Stimulated activated CD8-positive, alpha-beta memory T cell treated with anti-CD3 and anti-CD28 coated beads, Interleukin-12 subunit alpha, Interleukin-12 subunit beta, amount 100 ng/mL, for 24 hours (primary cell): ENCODE measurements at regions not wholly inside any gene's neighbourhood (a gene's known extent, or its start where the extent isn't known, plus 50 kb on each side); places are given as distances from the start of the nearest gene placed in this dataset.

ENCODE experiments used
- DNase-seq: peaks from one replicate; pipeline ENCODE4 v3.0.0-alpha.2; 2020; ENCODE audit errors: extremely low read depth

DNA sequence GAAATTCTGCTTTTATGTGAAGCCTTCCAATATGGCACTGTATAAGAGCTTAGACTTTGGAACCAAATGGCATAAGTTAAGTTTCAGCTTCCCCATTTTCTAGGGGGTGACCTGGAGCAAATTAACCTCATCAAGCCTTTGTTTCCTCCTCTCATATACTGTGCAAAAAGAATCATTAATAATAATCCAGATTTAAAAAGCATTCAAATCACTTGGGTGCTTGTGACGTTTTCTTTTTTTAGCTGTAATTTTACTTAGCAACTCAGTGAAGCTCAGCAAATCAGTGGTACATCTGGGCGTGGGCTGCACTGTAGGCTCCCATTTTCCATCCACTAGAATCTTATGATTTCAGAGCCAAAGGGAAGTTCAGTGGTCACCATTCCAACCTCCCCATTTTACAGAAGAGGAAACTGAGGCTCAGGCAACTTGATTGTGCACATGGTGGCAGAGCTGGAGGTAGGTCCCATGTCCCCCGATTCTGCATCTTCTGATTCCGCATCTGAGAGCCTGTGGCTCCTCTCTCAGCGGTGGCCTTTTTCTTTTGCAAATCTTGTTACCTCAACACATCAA is 131.2 kb downstream of the SNAPC1 start:
- DNase-seq = no peak

DNA sequence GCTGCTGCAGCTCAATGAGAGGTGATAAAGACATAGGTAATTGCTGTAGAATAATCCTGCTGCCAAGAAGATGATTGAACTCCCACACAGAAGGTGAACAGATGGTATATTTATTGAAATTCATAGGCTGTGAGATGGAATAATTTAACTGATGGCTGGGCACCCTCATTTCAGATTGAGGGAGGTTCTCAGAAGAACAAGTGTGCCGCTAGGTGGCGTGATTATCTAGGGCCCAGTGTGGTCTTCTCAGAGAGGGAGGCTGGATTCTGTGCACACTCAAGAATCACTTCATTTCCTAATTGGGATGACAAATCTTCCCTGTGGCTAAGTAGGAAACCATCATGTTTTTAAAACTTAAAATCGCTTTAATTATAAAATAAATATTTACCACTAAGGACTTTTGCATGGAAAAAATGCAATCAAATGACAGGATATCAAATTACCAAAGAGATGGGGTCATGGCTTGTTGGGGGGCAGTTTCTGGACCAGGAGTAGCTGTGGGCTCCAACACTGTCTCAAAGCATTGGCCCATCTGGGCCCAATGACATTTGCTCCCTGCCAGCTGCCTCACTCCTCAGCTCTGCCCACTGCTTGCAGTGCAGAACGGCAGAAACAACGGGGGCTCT is 132.3 kb downstream of the SNAPC1 start:
- peak; percentile 16 for DNase-seq

DNA sequence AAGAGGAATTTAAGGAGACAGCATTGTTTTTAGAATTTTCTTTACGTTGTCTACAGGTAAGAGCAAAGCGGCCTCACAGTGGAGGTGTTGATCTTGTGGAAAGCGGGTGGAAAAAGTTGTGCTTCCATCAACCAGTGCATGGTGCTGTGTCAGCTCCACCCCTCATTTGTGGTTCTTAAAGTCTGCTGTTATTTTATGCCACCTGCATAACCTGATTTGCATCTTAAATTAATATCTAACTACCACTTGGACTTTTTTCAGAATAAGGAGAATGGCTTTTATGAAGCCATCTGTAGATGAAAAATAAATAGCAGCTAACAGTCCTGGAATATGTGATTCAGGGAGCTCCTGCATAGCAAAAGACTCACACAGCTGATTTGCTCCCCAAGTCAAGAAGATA is 135.1 kb downstream of the SNAPC1 start:
- DNase-seq = no peak

DNA sequence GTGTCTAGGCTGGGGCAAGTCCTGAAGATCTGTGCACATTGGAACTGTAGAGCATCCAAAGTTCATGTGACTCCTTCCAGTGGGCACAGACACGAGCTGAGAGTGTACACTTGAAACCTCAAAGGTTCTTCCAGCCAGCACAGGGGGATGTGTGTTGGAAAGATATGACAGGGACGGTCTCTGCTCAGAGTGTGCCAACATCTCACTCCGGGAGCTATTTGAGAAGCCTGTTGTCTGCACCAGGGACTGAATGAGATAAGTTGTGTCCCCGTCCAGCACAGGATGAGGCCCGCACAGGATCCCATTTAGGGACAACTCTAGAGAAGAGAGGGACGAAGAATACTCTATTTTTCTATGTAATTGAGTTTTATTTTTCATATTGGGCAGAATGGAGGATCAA is 136.3 kb downstream of the SNAPC1 start:
- no peak for DNase-seq

DNA sequence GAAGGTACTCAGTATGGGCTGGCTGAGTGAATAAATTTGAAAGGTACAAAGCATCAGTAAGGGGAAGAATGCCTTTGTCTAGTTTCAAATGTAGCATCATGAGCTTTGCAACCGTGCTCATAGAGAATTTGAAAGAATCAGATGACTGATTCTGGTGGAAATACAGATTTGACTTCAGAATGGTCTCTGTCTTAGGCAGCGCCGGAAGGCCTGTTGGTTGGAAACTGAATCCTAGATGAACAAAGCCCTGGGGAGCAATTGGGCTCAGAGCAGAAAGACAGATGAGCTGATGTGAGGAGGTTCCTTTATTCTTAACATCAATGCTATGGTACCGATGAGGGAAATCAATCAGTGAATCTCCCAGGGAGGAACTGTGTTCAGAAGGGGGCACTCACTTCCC is 137.3 kb downstream of the SNAPC1 start:
- no peak for DNase-seq

DNA sequence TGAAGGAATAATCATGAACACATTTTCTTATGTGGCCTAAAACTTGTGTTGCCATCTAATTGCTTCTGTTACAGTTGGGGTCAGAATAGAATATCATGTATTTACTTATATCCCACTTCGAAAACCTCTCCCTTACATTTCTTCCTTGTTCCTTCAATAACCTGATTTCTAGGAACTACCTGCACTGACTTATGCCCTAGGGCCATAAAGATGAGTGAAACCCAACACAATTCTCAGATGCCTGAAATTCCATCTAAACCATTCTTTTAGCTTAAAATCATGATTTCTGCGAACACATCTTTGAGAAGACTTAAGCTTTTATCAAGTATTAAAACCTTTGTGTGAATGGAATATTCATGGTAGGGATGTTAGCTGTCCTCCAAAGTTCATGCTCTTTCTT is 142.7 kb downstream of the SNAPC1 start:
- no peak for DNase-seq

DNA sequence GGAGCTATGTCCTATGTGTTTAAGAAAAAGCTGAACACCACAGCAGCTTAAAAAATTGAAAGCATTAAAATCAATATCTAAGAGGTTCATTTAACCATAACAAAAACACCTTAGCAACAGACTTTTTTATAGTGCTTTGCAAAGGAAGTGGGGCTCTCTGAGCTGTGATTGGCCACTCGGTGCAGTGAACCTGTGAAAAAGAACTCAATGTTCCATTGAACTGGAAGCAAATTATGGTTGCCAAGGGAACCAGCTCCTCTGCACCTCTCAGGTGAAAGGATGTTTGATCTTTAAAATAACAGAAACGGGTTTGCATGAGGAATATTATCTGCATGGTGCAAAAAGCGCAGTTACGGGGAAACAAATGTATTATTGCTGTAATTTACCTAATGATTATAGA is 149.4 kb downstream of the SNAPC1 start:
- DNase-seq = no peak

DNA sequence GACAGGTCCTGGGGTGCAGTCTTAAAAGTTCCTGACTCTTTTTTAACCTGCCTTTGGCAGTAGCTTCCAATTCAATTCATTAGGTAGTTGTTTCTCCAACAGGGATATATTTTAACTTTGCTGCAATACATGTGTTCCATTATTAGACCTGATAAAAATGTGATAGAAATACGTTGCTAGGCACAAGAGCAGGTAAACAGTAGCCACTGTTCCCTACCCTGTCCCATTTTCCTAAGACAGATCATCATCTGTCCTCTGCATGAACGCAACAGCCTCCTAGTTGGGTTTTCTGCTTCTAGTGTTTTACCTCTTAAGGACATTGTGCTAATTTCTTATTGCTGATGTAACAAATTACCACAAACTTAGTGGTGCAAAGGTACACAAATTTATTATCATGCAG is 156.8 kb downstream of the SNAPC1 start:
- no peak for DNase-seq

DNA sequence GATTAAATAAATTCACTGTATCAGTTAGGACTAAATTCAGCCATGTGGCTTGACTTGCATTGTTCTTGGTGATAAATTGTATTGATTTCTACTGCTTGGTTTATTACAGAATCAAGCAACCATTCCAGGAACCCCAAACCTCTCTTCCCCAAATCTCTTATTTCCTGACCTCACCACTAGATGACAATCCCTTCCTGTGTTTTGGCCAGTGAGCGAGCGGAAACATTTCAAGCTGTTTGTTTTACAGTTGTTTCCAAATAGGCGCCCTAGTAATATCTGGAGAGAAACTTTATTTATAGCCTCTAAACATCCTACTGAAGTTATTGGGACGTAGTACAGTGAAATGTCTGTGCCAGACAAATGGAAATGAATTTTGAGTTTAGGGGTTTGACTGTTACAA is 161.1 kb downstream of the SNAPC1 start:
- no peak for DNase-seq

DNA sequence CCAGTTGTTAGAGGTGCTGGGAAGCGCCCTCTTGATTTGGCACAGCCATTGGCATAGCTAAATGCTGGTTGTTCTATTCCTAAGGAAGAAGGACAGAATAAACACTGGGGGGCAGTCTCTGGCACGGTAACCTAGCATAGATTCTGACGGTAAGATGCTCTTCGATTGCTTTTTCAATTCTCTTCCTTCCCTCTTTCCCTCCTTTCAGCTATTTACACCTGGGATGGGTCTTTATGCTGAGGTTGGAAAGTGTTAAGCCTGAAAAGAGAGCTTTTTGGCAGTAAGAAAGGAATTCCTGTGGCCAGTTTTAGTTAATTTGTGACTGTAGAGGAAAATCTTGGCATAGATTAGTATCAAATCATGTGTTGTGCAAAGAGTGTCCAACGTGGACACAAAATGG is 162.8 kb downstream of the SNAPC1 start:
- DNase-seq = no peak

DNA sequence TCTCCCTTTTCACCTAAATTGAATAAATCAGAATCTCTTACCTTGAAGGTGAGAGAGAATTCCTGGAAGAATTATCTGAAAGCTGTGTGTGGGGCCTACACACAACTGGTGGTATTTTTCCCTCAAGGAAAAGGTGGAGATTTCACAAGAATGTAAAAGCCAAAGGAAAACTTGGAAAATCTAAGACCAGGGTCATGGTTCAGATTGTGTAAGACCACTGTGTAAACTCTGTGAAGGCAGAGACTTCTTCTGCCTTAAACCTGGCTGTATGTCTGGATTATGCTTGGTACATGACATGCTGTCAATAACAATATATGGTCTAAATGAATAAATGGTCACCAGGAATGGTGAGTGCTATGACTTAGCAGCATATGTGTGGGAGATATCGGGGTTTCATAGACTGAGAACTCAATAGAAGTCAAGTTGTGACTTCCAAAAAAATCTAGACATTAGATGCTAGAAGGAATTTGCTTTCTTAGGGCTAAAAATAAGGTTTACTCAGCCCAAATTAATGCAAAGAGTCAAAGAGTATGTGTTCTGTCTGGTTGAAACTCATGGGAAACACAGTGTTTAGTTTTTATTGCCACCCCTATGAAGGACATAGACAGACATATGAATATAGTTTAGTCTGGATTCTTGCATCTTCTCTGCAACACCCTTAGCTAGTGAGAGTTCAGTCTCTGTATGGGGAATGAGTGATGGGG is 163.7 kb downstream of the SNAPC1 start:
- no peak for DNase-seq

DNA sequence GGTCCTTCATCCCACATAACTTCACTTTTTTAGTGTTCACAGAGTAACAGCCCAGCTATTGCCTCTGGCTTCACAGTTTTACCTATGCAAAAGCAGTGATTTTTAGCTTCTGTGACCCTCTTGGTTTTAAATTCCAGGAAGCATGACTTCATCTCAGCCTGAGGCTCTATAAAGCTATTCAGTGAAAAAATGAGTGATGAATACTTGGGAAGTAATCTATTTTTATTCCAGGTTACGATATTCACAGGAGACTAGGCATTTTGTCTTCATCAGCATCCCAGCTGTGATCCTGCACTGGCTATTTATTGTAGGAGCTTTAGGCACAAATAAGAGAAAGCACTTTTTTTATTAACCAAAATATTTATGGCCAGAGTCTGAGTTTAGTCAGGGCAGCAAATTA is 164.8 kb downstream of the SNAPC1 start:
- DNase-seq = no peak

DNA sequence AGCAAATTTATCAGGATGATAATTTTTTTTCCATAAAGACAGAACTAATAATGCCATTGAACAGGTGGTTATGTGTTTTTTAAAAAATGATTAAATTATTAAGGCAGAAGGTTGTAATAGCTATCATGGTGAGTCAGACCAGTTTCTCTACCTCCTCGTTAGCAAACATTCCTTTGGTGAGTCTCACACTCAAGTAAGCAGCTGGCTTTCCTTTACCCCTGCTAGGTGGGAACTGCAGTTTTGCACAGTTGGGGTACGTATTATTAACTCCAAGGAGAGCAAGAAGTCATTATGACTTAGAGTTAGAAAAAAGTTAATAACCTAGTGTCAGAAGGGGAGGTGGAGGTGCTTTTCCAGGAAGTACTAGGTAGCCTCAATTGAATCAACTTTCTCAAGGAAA is 165.3 kb downstream of the SNAPC1 start:
- no peak for DNase-seq

DNA sequence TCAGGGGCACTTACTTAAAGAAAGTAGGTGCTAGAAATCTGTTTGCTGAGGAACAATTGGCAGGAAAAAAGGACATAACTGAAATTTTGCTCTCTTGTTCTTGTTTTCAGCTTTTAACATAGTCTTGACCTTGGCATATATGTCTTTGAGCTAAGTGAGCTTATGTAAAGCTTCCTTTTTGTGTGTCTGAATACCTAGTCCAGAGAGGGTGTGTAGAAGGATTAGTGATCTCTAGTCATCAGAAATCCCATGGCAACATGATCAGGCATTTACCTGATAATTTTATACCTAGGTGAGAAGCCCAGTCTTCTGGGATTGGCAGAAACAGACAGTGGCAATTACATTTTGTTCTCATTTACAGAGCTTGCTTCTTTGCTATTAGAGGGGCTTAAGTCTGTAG is 166.1 kb downstream of the SNAPC1 start:
- DNase-seq = no peak

DNA sequence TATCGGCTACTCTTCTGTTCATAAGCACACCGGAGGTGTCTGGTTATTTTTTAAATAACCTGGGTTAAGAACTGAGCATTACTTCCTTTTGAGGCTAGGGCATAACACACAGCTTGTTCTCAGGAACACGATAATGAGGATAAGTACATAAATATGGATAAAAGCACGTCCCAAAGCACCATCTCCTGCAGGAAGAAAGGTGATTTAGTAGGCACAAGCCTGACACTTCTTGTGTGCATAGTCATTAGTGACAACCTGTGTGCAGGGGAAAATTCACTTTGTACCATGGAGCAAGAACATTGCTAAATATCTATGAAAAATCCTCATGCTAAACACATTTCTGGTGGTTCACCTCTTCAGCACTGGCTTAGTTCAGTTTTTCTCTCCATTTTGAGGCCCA is 166.5 kb downstream of the SNAPC1 start:
- no peak for DNase-seq

DNA sequence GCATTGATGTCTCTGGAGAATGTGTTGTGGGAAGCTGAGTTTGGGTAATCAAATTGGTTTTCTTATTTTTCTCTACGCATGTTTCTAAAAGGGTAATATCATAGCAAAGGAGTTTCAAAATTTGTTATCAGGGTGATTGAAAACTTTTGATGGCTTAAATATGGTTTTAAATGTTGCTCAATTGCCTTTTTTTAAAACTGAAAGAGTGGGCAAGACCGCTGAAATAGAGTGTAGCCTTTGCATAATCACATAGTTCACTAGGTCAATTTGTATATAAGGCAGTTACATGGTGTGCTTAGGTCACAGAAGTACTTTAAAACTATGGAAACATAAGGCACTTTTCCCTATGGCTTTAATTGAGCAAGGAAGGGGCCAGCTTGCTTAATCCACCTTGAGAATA is 167.4 kb downstream of the SNAPC1 start:
- no peak for DNase-seq

DNA sequence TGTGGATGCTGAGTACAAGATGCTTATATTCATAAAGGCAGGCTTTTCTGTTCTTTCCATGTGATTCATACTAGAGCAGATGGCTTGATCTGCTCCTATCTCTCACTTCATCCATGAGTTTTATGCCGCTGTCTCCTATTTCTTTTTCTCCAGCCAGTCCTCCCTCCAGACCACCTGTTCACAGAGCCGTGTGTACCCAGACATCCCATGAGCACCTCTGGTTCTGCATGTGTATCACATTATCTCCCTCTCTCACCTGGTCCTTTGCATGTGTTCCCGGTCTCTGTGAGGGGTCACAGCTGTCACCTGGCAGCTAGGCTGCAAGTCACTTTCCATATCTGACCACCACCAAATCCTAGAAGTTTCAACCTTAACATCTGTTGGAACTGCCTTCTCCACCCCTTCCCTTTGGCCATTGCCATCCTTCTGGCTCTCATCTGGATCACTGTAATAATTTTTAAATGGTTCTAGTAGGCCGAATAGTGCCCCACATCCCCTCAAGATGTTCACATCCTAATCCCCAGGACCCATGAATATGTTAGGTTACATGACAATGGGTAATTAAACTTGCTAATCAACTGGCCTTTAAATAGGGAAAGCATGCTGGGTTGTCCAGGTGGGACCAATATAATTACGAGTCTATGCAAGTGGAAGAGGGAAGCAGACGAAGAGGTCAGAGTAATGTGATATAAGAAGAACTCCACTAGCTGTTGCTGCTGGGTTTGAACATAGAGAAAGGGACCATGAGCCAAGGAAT is 168.1 kb downstream of the SNAPC1 start:
- DNase-seq = no peak

DNA sequence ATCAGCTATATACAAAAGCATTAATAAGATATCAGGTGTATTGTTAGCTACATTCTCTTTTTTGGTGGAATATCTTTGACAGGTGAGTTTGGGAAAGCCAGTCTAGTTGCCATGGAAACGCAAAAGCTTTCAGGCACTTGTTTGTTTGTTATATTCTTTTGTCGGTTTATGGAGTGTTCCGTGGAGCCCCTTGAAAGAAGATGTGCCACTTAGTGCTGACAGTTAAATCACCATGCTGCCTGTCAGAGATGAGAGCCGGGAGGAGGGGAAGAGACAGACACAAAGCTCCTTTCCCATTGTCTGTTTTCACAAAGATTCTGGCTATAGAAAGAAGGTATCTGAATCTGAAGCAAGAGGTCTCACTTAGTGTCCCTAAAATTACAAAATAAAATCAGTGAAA is 170.8 kb downstream of the SNAPC1 start:
- DNase-seq = no peak

DNA sequence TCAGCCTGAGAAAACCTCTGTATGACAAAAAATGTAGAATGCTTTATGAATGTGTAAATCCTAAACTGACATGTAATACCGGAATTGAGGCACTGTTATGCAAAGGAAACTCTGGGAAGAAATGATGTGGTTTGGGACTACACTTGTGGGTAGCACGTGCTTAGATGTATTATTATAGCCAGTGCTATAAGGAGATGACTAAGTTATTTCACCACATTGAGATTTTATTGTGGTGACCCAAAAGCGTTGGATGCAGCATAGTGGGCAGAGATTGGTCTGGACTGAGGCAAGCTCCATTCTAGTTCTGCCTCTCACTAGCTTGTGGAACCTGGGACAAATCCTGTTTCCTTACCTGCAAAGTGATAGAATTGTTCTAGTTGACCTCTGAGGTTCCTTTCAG is 172.2 kb downstream of the SNAPC1 start:
- no peak for DNase-seq

DNA sequence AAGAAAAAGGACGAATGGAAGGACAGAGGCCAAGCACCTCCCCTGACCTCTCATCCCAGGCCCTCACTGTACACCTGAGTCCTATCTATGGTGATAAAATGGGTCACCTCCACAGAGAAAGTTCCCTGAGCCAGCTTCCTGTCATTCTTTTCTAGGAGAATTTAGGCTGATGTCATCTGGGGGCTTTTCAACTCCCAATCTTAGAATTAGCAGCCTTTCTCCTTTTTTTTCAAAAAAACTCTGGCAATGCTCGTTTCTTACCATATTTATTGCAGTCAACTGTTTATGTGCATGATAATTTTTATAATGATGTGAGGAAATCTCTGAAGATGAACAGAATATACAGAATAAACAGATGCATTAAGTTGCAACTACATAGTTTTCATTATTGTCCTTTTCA is 177.6 kb downstream of the SNAPC1 start:
- no peak for DNase-seq

DNA sequence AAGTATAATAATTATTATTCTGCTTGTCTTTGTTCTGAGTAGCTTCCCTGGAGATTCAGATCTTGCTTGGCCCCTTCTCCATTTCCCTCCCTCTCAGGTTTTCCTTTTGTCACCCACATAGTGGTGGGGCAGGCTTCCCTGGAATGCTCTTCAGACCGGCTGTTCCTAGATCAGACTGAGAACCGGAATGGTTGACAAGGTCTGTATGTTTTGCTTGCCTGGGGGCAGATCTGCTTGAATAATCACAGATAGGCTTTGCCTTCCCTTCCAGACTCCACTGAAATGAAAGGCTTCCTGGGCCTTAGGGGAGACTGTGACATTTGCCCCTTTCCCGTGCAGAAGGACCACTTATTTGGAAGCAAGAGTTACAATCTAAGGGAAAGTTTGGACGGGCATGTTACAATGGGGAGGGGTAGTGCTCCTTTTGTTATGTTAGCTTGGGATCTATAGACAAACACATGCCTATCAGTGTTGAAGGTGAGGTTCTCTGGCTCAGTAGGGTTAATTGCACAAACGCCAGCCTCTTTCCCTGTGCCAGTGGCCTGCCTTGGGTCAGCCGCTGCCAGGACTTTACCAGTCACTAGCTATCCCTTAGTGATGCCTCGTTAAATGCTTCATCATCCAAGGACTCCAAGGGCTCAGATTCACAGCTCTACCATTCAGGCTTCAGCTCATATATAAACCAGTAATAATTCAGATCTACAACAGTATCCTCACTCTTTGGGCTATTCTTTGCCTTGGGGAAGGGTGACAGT is 178.6 kb downstream of the SNAPC1 start:
- no peak for DNase-seq
